Erythroblast (primary cell): ENCODE measurements at regions not wholly inside any gene's neighbourhood (a gene's known extent, or its start where the extent isn't known, plus 50 kb on each side); places are given as distances from the start of the nearest gene placed in this dataset.
"Not testable (repeated sequence)": the region's sequence is repeated elsewhere in the genome, so short reads cannot be mapped to it uniquely, and the experiment has no call there.

Source experiments
- GATA1 ChIP-seq: IDR thresholded peaks from 2 replicates; pipeline ENCODE4 v1.6.1; 2011; ENCODE audit warnings: low read depth, mild to moderate bottlenecking, control low read depth, low read length, moderate library complexity
- POLR2A ChIP-seq: IDR thresholded peaks from 2 replicates; pipeline ENCODE4 v1.6.1; 2011; ENCODE audit warnings: mild to moderate bottlenecking, low read length

GRCh38 chr22:33122439-33122838 is 64.3 kb upstream of the SYN3 start:
- TF ChIP-seq POLR2A, GATA1: not testable (repeated sequence)
